GM12875 (cell line): ENCODE measurements at regions not wholly inside any gene's neighbourhood (a gene's known extent, or its start where the extent isn't known, plus 50 kb on each side); places are given as distances from the start of the nearest gene placed in this dataset.

Experiments
- H3K4me3 ChIP-seq: one replicate; pipeline ENCODE4 v1.5.1; 2011; ENCODE audit warnings: low read depth, low read length, control low read depth
- CTCF ChIP-seq: IDR thresholded peaks from 2 replicates; pipeline ENCODE4 v1.5.1; 2011; ENCODE audit warnings: low read depth, mild to moderate bottlenecking, control low read depth, inconsistent platforms, low read length, moderate library complexity, borderline replicate concordance; ENCODE audit not compliant: insufficient read depth

DNA sequence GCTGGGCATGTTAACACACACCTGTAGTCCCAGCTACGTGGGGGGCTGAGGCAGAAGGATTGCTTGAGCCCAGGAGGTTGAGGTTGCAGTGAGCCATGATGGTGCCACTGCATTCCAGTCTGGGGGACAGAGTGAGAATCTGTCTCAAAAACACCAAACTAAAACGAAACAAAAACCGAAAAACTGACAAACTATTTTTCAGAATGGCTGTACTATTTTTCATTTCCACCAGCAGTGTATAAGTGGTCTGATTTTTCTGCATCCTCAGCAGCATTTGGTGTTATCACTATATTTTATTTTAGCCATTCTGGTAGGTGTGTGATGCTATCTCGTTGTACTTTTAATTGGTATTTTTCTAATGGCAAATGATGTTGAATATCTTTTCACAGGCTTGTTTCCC lies 95.2 kb downstream of the PDCL3 start:
- H3K4me3 ChIP-seq, result no peak overlapping the region
- no peak for TF ChIP-seq CTCF

- TF ChIP-seq CTCF, result no peak
- H3K4me3 ChIP-seq, result no peak overlapping the region
Measured at GRCh38 chr2:100660851-100661584, 98.2 kb downstream of the PDCL3 start.

DNA sequence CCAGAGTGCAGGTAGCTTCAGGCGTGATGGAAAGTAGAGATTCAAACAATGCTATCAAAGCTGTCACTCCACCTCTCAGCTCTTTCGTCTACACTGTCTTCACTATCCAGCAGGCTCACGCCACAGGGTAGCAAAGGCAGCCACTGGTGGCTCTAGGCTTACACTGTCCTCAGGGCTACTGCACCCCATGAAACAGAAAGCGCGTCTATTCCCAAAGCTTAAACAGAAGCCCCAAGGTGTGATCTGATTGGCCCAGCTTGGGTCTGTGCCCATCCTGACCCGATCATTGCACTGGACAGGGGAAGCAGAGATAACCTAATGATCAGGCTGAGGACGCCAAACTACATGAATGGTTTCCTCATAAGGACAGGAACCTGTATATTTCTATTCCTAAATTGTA lies 100.1 kb downstream of the PDCL3 start:
- no peak overlapping the region for H3K4me3 ChIP-seq
- no peak for TF ChIP-seq CTCF

DNA sequence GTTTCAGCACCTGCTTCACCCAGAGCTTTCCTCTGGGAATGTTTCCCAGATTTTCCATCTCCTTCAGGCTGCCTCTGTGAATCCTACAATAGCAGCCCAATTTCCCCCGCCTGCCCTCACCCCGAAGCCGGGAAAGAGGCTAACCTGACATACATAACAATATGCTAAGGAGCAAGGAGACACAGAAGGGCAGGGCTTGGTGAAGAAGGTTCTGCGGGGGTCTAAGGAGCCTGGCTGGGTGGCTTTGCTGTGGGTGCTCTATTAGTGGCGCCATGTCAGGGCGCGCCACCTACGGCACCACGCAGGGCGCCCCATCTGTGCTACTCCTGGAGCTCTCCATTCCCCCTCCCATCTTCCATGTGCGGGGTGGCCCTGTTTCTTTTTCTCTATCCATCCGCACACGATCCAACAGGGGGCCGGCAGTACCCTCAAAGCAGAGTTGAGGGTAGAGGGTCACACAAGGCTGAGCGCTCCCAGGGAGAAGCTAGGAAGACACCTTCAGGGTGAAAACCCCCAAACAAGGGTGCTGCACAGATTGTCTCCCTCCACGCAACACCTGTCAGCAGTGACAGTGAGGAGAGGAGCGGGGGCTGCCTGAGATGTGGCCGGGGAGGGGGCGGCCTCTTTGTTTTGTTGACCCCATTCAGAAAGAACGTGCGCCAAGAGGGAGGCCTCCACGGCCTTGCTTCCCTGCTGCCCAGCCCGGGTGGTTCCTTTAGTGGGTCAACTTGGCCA lies 101.4 kb downstream of the PDCL3 start:
- TF ChIP-seq CTCF, result no peak
- H3K4me3 ChIP-seq, result no peak overlapping the region

DNA sequence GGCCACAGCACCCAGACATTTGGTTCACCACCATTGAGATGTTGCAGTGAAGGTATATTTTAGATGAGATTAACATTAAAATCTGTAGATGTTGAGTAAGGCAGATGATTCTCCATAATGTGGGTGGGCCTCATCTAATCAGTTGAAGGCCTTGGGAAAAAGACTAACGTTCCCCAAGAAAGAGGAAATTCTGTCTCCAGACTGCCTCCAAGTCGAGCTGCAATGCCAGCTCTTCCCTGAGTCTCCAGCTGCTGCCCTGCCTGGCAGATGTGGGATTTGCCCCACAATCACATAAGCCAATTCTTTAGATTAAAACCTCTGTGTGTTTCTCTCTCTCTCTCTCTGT lies 101.9 kb downstream of the PDCL3 start:
- no peak for TF ChIP-seq CTCF
- no peak overlapping the region for H3K4me3 ChIP-seq

DNA sequence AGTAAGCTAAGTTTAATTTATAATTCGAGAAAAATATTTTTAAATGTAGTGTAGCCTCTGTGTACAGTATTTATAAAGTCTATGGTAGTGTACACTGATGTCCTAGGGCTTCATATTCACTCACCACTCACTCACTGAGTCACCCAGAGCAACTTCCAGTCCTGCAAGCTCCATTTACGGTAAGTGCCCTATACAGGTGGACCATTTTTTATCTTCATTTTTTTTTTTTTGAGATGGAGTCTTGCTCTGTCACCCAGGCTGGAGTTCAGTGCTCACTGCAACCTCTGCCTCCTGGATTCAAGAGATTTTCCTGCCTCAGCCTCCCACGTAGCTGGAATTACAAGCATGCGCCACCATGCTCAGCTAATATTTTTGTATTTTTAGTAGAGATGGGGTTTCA lies 104.2 kb downstream of the PDCL3 start:
- TF ChIP-seq CTCF, result no peak
- H3K4me3 ChIP-seq, result no peak overlapping the region

DNA sequence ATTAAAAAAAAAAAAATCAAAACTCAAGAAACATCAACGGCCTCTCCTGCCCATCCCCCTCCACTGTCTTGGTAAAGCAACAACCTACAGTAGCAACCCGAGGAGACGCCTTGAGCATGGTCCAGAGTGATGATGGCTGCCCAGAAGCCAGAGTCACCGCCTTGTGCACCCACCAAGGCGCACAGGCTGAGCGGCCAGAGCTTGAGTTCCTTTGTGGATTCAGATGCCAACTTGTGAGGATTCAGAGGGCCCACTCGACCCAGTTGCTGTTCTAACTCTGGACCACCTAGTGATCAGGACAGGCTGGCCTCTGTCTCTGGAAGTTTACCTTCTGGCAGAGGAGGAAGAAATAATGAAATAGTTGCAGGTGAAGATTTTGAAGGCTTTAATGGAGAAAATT lies 105.0 kb downstream of the PDCL3 start:
- no peak overlapping the region for H3K4me3 ChIP-seq
- TF ChIP-seq CTCF, result no peak
